Fibroblast of the aortic adventitia (primary cell): ENCODE measurements at regions not wholly inside any gene's neighbourhood (a gene's known extent, or its start where the extent isn't known, plus 50 kb on each side); places are given as distances from the start of the nearest gene placed in this dataset.

Source experiments
- DNase-seq: peaks from one replicate; pipeline ENCODE4 v3.0.0-alpha.2; 2010; ENCODE audit warnings: low read depth
- H3K4me3 ChIP-seq: 2 replicates; pipeline ENCODE4 v1.5.1; 2011; ENCODE audit warnings: low read depth, mild to moderate bottlenecking, control low read depth, low read length, moderate library complexity
- CTCF ChIP-seq: IDR thresholded peaks from 2 replicates; pipeline ENCODE4 v1.5.1; 2011; ENCODE audit warnings: mild to moderate bottlenecking, low read length, control low read depth, inconsistent platforms; ENCODE audit not compliant: insufficient read depth

GRCh38 chr7:91344911-91345310 lies 80.7 kb downstream of the FZD1 start:
- H3K4me3 ChIP-seq = no peak overlapping the region
- no peak for TF ChIP-seq CTCF
- no peak for DNase-seq

GRCh38 chr7:91345449-91345848 lies 81.2 kb downstream of the FZD1 start:
- DNase-seq = no peak
- no peak overlapping the region for H3K4me3 ChIP-seq
- TF ChIP-seq CTCF = no peak

GRCh38 chr7:91346426-91346825 lies 82.2 kb downstream of the FZD1 start:
- H3K4me3 ChIP-seq = no peak overlapping the region
- TF ChIP-seq CTCF = no peak
- DNase-seq = no peak

GRCh38 chr7:91347290-91347689 lies 83.1 kb downstream of the FZD1 start:
- DNase-seq = peak; percentile 15
- H3K4me3 ChIP-seq = no peak overlapping the region
- TF ChIP-seq CTCF = no peak

- peak; percentile 42 for DNase-seq
- TF ChIP-seq CTCF = no peak
These were observed 84.5 kb downstream of the FZD1 start for GRCh38 chr7:91348711-91349110.

GRCh38 chr7:91351374-91351773 lies 87.1 kb downstream of the FZD1 start:
- DNase-seq = peak; percentile 26
- H3K4me3 ChIP-seq = no peak overlapping the region
- no peak for TF ChIP-seq CTCF

More at GRCh38 chr7:91348711-91349110, 84.5 kb downstream of the FZD1 start:
- H3K4me3 ChIP-seq = no peak overlapping the region

GRCh38 chr7:91352091-91352490 lies 87.9 kb downstream of the FZD1 start:
- no peak for DNase-seq
- H3K4me3 ChIP-seq = no peak overlapping the region
- TF ChIP-seq CTCF = no peak
